SK-N-SH (cell line): ENCODE measurements at regions not wholly inside any gene's neighbourhood (a gene's known extent, or its start where the extent isn't known, plus 50 kb on each side); places are given as distances from the start of the nearest gene placed in this dataset.

ENCODE experiments used
- CTCF ChIA-PET: fragments of 300-600, 350-600 bp; formaldehyde crosslinking; extraction: SDS; loops from one replicate; lab custom pipeline; 2021; lab: Yijun Ruan, JAX
- POLR2A ChIA-PET: fragments of 350-600 bp; sonication (Branson Sonifier 250); formaldehyde crosslinking; extraction: SDS; loops from one replicate; lab custom pipeline; 2020; ENCODE audit warnings: antibody characterized with exemption, inconsistent platforms; lab: Yijun Ruan, JAX
- DNase-seq: peaks from one replicate; pipeline ENCODE4 v3.0.0; 2012
- H2AFZ ChIP-seq: fragments of 200-600 bp; sonication (generic); 2 replicates; pipeline ENCODE4 v1.8.1; 2016; ENCODE audit warnings: antibody characterized with exemption, mild to moderate bottlenecking, low read depth
- H3F3A ChIP-seq: fragments of 200-600 bp; sonication (generic); replicated peaks from 2 replicates; pipeline ENCODE3; 2016; ENCODE audit warnings: antibody characterized with exemption, mild to moderate bottlenecking; ENCODE audit not compliant: insufficient read depth
- H3K27ac ChIP-seq, 2 experiments: fragments of 200-500 bp in 1 of 2; fragments of 200-600 bp in 1 of 2; sonication (Bioruptor generic) in 1 of 2; sonication (generic), shearing (Covaris generic) in 1 of 2; 2 replicates each; pipeline versions ENCODE4 v1.5.1 to v1.6.1; 2014 to 2016; ENCODE audit warnings: low read depth in 2 of 2, inconsistent platforms in 1 of 2, low read length in 1 of 2, mild to moderate bottlenecking in 1 of 2, mixed read lengths in 1 of 2
- H3K27me3 ChIP-seq: fragments of 200-600 bp; sonication (generic), shearing (Covaris generic); 2 replicates; pipeline ENCODE4 v1.6.1; 2016; ENCODE audit warnings: mixed run types; ENCODE audit not compliant: insufficient read depth
- H3K36me3 ChIP-seq, 2 experiments: fragments of 200-500 bp in 1 of 2; fragments of 200-600 bp in 1 of 2; sonication (Bioruptor generic) in 1 of 2; sonication (generic) in 1 of 2; replicated peaks in 1 of 2; 2 replicates each; pipeline versions ENCODE3 to v1.5.1; 2014 to 2016; ENCODE audit warnings: low read length in 1 of 2, mild to moderate bottlenecking in 1 of 2; ENCODE audit not compliant: insufficient read depth in 2 of 2, control insufficient read depth in 1 of 2
- H3K4me1 ChIP-seq, 2 experiments: fragments of 200-500 bp in 1 of 2; fragments of 200-600 bp in 1 of 2; sonication (Bioruptor generic) in 1 of 2; sonication (generic), shearing (Covaris generic) in 1 of 2; 2 replicates each; pipeline versions ENCODE4 v1.5.1 to v1.6.1; 2014 to 2016; ENCODE audit warnings: low read depth in 1 of 2, low read length in 1 of 2, mixed run types in 1 of 2; ENCODE audit not compliant: insufficient read depth in 2 of 2, control insufficient read depth in 1 of 2
- H3K4me2 ChIP-seq: fragments of 200-600 bp; sonication (generic), shearing (Covaris generic); 2 replicates; pipeline ENCODE4 v1.6.1; 2017; ENCODE audit warnings: mixed run types
- H3K4me3 ChIP-seq, 2 experiments: fragments of 200-500 bp in 1 of 2; fragments of 200-600 bp in 1 of 2; sonication (Bioruptor generic) in 1 of 2; sonication (generic), shearing (Covaris generic) in 1 of 2; 2 replicates each; pipeline versions ENCODE4 v1.5.1 to v1.8.1; 2014 to 2016; ENCODE audit warnings: low read depth in 2 of 2, inconsistent platforms in 1 of 2, low read length in 1 of 2, mild to moderate bottlenecking in 1 of 2, mixed read lengths in 1 of 2, moderate library complexity in 1 of 2
- H3K79me2 ChIP-seq: fragments of 200-600 bp; sonication (generic); 2 replicates; pipeline ENCODE4 v1.8.1; 2017; ENCODE audit warnings: mild to moderate bottlenecking; ENCODE audit not compliant: insufficient read depth
- H3K9ac ChIP-seq: fragments of 200-600 bp; sonication (generic); 2 replicates; pipeline ENCODE4 v1.6.1; 2017; ENCODE audit warnings: mixed run types
- H3K9me2 ChIP-seq: fragments of 200-600 bp; sonication (generic); 2 replicates; pipeline ENCODE4 v1.6.1; 2017; ENCODE audit warnings: mixed run types
- H3K9me3 ChIP-seq: fragments of 200-600 bp; sonication (generic); 2 replicates; pipeline ENCODE4 v1.6.1; 2017; ENCODE audit warnings: mixed run types, mild to moderate bottlenecking, moderate library complexity
- H4K20me1 ChIP-seq: fragments of 200-600 bp; sonication (generic); 2 replicates; pipeline ENCODE4 v1.6.1; 2017; ENCODE audit warnings: mild to moderate bottlenecking, mixed run types; ENCODE audit not compliant: insufficient read depth
- CHD2 ChIP-seq: fragments of 150-350 bp; IDR thresholded peaks from 2 replicates; pipeline ENCODE4 v1.6.1; 2018; ENCODE audit warnings: low read length; ENCODE audit not compliant: partially characterized antibody
- FOSL2 ChIP-seq: IDR thresholded peaks from 2 replicates; pipeline ENCODE4 v1.4.0; 2012; ENCODE audit warnings: low read depth, mild to moderate bottlenecking, moderate library complexity, borderline replicate concordance
- GATA2 ChIP-seq: sonication (generic); formaldehyde crosslinking; IDR thresholded peaks from 2 replicates; pipeline ENCODE4 v1.5.0; 2020; ENCODE audit warnings: mild to moderate bottlenecking, missing genetic modification reagents
- JUND ChIP-seq: IDR thresholded peaks from 2 replicates; pipeline ENCODE4 v1.4.0; 2012
- MAX ChIP-seq: IDR thresholded peaks from 2 replicates; pipeline ENCODE4 v1.4.0; 2012; ENCODE audit warnings: low read depth
- NRF1 ChIP-seq: IDR thresholded peaks from 2 replicates; pipeline ENCODE4 v1.6.1; 2012; ENCODE audit warnings: low read depth, mild to moderate bottlenecking, low read length
- POLR2AphosphoS5 ChIP-seq: IDR thresholded peaks from 2 replicates; pipeline ENCODE4 v1.6.1; 2012; ENCODE audit warnings: low read depth, low read length
- RAD21 ChIP-seq: IDR thresholded peaks from 2 replicates; pipeline ENCODE4 v1.6.1; 2012; ENCODE audit warnings: mild to moderate bottlenecking, low read length
- YY1 ChIP-seq: IDR thresholded peaks from 2 replicates; pipeline ENCODE4 v1.4.0; 2012; ENCODE audit warnings: low read depth, mild to moderate bottlenecking
- WGBS: methylation state at CpG from one replicate; pipeline ENCODE4 v1.1.6; 2017; ENCODE audit warnings: low lambda C conversion rate; 5-methylcytosine and 5-hydroxymethylcytosine counted together
- TF ChIP-seq, protein P1 (sequence below): IDR thresholded peaks from 2 replicates; pipeline ENCODE4; 2012
- TF ChIP-seq, protein P2 (sequence below): fragments of 150-350 bp; IDR thresholded peaks from 2 replicates; pipeline ENCODE4 v1.6.1; 2017; ENCODE audit warnings: antibody characterized with exemption, low read length, low read depth, borderline replicate concordance
- TF ChIP-seq, protein P3 (sequence below): IDR thresholded peaks from 2 replicates; pipeline ENCODE4 v1.4.0; 2012; ENCODE audit warnings: low read depth, borderline replicate concordance
- TF ChIP-seq, protein P4 (sequence below): IDR thresholded peaks from 2 replicates; pipeline ENCODE4 v1.4.0; 2012; ENCODE audit warnings: low read depth, borderline replicate concordance

DNA sequence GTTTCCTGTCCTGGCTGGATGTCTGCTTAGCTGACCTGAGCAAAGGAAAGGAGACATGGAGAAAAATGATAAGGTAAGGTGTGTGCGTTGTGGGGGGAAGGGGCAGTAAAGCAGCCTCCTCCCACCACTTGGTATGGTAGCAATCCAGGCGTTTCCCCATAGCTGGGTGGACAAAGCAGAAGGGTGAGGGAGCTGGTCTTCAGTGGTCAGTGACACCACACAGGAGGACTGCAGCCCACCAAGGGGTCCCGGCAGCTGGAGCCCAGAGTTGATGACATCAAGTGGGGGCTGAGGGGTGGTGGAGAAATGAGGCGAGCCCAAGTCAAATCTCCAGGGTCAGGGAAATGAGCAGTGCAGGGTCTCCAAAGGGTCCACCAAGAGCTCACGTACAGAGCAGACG lies 69.3 kb upstream of the LRRN2 start:
- POLR2A ChIA-PET = no interaction called here

More for the DNA sequence above, 69.3 kb upstream of the LRRN2 start:
- Histone ChIP-seq H3K4me3 (no peak overlapping the region), H3K4me1 (peaks cover 0 to 4% of the 10 kb centered on the region in 2 experiments; a peak in 1 of 4 replicates), H3F3A (no peaks in the 10 kb centered on the region), H3K9ac (no peak overlapping the region), H3K9me2 (no peaks in the 10 kb centered on the region), H3K36me3 (no peaks in the 10 kb centered on the region), H2AFZ (no peak overlapping the region), H3K9me3 (no peaks in the 10 kb centered on the region), H3K27ac (no peak overlapping the region), H4K20me1 (no peaks in the 10 kb centered on the region), H3K4me2 (no peak overlapping the region), H3K79me2 (no peaks in the 10 kb centered on the region), H3K27me3 (no peaks in the 10 kb centered on the region)
- WGBS = 34% methylated on average over 3 of the region's 6 CpGs
- no peak for TF ChIP-seq MAX
- TF ChIP-seq RAD21 = no peak
- TF ChIP-seq, protein P1, sequence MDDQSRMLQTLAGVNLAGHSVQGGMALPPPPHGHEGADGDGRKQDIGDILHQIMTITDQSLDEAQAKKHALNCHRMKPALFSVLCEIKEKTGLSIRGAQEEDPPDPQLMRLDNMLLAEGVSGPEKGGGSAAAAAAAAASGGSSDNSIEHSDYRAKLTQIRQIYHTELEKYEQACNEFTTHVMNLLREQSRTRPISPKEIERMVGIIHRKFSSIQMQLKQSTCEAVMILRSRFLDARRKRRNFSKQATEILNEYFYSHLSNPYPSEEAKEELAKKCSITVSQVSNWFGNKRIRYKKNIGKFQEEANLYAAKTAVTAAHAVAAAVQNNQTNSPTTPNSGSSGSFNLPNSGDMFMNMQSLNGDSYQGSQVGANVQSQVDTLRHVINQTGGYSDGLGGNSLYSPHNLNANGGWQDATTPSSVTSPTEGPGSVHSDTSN = no peak
- TF ChIP-seq, protein P2, sequence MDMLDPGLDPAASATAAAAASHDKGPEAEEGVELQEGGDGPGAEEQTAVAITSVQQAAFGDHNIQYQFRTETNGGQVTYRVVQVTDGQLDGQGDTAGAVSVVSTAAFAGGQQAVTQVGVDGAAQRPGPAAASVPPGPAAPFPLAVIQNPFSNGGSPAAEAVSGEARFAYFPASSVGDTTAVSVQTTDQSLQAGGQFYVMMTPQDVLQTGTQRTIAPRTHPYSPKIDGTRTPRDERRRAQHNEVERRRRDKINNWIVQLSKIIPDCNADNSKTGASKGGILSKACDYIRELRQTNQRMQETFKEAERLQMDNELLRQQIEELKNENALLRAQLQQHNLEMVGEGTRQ = no peak
- TF ChIP-seq YY1 = no peak
- TF ChIP-seq FOSL2 = no peak
- TF ChIP-seq CHD2 = no peak
- TF ChIP-seq JUND = no peak
- no peak for TF ChIP-seq POLR2AphosphoS5
- TF ChIP-seq, protein P3, sequence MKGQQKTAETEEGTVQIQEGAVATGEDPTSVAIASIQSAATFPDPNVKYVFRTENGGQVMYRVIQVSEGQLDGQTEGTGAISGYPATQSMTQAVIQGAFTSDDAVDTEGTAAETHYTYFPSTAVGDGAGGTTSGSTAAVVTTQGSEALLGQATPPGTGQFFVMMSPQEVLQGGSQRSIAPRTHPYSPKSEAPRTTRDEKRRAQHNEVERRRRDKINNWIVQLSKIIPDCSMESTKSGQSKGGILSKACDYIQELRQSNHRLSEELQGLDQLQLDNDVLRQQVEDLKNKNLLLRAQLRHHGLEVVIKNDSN = no peak
- TF ChIP-seq NRF1 = no peak
- TF ChIP-seq GATA2 = no peak
- TF ChIP-seq, protein P4, sequence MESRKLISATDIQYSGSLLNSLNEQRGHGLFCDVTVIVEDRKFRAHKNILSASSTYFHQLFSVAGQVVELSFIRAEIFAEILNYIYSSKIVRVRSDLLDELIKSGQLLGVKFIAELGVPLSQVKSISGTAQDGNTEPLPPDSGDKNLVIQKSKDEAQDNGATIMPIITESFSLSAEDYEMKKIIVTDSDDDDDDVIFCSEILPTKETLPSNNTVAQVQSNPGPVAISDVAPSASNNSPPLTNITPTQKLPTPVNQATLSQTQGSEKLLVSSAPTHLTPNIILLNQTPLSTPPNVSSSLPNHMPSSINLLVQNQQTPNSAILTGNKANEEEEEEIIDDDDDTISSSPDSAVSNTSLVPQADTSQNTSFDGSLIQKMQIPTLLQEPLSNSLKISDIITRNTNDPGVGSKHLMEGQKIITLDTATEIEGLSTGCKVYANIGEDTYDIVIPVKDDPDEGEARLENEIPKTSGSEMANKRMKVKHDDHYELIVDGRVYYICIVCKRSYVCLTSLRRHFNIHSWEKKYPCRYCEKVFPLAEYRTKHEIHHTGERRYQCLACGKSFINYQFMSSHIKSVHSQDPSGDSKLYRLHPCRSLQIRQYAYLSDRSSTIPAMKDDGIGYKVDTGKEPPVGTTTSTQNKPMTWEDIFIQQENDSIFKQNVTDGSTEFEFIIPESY = no peak
- DNase-seq = no peak
- CTCF ChIA-PET = interaction anchor here (1.1 to 4.4 kb wide), 9 partner anchors 9 to 196 kb away, joined by 3 to 28 read pairs (median 9); no protein-coding TSS in a partner anchor
